ENCODE measurements at regions not wholly inside any gene's neighbourhood (a gene's known extent, or its start where the extent isn't known, plus 50 kb on each side); places are given as distances from the start of the nearest gene placed in this dataset.
"Not testable (repeated sequence)": the region's sequence is repeated elsewhere in the genome, so short reads cannot be mapped to it uniquely, and the experiment has no call there.

DNA sequence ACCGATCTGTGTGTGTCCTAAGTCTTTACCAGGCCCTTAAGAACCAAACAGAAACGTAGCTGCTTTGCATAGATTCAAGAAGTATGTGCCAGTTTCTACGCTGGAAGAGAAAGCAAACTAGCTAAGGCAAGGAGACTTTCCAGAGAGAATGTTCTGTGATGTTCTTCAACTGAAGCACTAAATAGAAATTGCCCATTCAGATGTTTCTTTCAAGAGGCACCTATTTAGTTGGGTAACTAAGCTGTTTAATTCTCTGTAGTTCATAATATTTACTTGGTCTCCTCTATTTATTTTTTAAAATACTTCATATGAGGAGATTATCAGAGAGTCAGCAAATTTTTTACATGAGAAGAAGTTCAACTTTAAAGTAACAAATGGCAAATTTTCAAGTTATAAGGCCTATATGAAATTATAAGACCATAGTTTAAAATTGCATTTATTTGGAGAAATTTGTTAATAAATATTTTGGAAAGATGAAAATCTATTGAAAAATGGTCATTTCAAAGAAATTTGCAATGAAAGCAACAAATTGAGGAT, 279.0 kb downstream of the NEBL start:
- no peak overlapping the region for H3K27ac ChIP-seq
- DNase-seq (ENCODE audit: low read depth, low spot score) = no peak

DNA sequence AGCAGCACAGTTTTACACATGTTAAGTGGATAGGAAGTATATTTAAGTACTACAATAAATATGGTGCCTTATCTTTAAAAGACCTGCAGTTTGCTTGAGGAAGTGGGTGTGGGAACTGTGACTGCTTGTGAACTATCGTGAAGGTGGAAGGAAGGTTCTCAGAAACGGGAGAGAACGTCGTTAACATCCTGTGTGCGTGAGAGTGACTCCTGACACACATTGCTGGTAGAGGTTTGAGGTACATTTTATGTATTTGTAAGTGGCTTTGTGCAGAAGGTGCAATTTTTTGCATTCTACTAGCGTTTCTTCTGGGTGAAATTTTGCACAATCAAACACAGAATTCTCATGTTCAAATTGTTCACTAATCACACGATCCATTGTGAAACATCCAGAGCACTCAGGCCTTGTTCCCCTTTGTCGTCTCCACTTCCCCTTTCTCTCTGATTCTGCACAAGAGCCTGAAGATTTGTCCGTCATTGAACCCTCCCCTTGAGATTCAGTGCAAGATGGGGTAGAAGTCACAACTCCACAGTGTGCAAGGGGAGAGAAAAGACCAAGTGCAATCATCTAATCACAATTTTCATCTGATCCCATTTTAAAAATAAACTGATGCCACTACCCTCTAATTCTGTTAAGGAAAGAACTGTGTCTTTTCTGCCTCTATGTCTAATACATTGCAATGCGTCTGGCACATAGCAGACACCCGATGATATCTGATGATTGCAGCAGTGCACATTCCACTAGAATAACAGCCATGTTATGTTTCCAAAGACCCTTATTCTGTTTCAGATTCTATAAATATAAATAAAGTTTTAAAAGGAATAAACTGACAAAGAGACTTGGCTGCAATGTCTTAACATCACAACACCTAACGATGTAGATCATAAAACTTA, 279.9 kb downstream of the NEBL start:
- H3K27ac ChIP-seq = no peak overlapping the region
- no peak for DNase-seq (ENCODE audit: low read depth, low spot score)

DNA sequence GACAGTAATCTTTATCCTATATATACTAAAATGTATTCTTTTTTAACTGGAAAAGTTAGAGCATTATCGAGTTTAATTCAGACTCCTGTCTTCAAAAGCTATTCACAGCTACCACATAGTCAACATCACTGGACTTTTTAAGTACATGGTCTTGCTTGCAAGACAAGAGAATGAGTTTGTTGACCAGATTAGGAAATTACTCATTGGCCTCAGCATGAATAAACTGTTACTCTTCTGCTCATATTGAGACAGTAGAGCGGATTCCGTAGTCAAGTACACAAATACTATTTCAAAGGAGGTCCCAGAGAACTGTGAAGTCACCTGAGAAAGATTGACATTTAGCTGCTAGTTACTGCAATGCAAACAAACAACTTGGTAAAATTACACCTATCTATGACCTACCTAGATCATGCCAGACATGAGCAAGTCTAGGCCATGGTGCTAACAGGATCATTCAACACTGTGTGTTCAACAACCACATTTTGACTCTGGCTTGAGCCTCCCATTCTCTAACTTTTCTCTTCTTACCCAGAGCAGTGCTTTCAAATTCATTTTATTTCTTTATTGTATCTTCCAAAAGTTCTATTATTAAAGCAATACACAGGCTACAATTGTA, 280.9 kb downstream of the NEBL start:
- H3K27ac ChIP-seq = no peak overlapping the region

DNA sequence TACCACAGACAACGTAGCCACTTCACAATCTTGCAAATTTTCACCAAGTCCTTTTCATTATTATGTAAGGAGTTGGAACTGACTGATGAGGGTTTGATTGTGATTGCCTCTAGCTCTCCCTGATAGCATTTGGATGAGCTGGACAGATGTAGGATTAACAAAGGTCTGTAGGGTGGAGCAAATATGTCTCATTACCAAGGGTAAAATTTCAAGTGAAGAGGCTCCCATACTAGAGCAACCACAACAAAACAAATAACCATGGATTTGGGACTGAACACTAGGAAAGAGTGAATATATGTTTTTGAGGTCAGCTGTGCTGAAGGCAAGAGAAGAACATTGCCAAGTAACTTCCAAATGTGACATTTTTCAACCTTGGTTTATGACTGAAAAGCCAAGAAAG, 281.7 kb downstream of the NEBL start:
- H3K27ac ChIP-seq = no peak overlapping the region
- DNase-seq (ENCODE audit: low read depth, low spot score) = no peak

More for the DNA sequence above, 280.9 kb downstream of the NEBL start:
- no peak for DNase-seq (ENCODE audit: low read depth, low spot score)

DNA sequence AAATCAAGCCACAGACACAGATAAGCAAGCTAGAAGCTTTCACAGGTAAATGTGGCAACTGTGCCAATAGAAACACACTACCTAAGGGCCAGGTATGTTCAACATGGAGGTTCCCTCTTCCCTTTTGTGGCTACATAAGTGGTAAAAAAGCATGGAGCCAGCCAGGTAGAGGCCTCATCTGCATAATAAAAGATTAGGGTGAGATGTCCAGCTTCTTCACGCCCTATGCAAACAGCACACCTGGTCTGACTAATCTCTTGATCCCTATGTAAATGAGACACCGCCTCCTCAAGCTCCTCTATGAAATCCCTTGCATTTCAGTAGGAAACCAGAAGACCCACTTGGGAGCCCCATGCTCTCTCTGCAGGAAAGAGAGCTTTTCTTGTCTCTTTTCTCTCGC, 282.2 kb downstream of the NEBL start:
- H3K27ac ChIP-seq = no peak overlapping the region
- DNase-seq (ENCODE audit: low read depth, low spot score) = no peak

DNA sequence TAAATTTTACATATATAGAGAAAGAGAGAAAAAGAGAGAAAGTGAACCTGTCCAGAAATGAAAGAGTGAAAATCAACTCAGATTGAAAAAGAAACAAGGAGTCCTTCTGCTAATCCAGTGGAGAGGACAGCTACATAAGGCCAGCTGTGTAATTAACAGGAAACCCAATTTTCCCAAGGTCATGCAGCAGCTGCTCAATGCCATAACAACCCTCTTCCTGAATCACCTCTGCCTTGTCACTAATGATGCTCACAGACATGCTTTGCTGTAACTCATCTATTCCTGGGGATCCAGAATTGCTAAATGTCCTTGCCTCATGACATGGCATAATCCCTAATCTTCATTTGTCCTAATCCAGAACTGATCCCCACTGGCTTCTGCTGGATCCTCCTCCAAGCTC, 288.6 kb downstream of the NEBL start:
- DNase-seq (ENCODE audit: low read depth, low spot score) = no peak
- H3K27ac ChIP-seq = no peak overlapping the region

DNA sequence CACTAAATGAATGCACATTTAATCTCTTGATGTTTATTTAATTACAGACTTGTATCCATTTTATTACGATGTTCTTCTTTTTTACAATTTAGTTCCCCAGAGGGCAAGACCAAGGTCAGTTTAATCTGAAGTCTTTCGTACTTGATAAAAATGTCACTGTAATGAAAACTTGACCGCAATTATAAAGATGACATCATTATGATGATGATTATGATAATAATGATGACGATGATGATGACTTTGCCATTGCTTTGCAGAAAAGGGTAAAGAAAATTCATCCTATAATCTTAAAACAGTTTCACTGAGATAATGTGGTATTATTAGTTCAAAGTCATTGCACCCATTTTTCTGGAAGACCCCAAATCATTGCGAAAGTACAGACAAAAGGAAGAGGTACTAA, 290.1 kb downstream of the NEBL start:
- H3K27ac ChIP-seq = no peak overlapping the region
- DNase-seq (ENCODE audit: low read depth, low spot score) = no peak

DNA sequence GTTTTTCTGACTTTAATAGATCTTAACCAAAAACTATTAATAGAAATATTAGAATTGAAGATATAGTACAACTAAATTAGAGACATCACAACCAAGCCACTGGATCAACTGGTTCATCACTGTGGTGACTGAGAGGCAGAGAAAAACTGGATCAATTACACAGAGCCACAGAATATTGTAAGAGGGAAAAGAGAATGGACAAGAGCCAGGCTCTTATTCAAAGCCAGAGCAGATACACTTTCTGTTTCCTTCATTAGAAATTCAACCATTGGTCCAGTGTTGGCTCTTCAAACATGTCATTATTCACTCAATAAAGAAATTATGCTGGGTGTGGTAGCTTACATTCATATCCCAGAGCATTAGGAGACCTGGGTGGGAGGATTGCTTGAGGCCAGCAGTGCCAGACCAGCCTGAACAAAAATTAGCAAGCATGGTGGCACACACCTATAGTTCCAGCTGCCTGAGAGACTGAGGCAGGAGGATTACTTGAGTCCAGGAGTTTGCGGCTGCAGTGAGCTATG, 295.1 kb downstream of the NEBL start:
- no peak for DNase-seq (ENCODE audit: low read depth, low spot score)
- H3K27ac ChIP-seq = no peak overlapping the region

DNA sequence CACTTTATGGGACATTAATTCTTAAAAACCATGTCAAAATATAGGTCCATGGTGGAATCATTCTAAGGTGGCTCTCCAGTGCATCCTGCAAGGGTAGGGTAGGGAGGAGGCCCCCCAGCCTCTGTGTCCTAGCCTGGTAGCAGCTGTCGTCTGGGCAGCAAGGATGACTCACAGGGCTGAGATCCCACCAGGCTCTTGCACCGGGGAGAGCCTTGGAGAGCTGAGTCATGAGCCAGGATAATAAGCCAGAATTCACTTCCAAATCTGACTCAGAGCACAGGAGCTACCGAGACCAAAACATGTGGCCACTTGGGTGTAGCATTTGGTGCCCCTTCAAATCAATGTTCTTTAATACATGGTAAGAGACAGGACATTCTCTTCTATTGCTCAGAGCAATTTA, 298.5 kb downstream of the NEBL start:
- no peak overlapping the region for H3K27ac ChIP-seq
- peak; percentile 37 for DNase-seq (ENCODE audit: low read depth, low spot score)

DNA sequence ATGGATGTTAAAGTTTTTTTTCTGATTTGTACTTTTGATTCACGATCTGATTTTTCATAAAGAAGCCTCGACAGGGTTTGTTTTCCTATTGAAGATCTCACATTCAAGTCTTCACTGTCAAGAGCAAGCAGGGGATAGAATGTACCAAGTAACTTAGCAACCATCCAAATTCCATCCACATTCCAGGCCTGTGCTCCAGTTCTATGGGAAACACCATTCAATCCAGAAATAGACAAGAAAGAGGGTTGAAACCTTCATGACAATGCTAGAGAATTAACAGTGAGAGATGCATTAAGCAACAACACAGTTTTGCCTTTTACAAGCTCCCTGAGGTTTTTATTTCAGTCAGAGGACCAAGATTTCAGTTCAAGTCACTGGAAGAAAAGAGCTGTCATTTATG, 300.2 kb downstream of the NEBL start:
- no peak for DNase-seq (ENCODE audit: low read depth, low spot score)
- H3K27ac ChIP-seq = no peak overlapping the region

DNA sequence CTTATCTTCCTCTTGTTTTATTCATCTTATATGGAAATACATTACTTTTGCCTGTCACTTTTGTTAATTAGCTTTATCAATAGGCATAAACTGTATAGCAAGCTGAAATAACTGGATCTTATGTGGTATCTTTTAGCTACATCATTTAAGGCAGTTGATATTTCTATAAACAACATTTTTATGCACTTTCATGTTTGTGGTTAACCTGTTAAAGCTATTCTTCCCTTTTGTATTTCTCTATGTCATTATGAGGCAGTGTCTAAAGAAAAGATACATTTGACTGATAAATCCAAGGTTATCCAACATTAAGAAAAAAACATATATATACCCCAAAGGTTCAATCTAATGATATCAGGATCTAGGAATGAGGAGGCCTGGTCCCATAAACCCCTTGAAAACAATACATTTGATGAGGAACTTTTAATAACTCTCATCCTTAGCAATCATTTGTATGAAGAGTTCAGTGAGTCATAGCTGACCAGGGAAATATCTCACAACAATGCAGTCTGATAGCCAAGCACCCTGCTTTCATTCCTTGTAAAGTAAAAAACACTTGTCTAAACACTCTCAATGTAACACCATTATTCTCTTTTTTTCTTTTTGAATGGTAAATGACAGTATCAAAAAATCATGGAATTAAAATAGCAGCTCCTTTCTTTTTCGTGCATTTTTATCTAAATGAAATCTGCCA, 300.9 kb downstream of the NEBL start:
- no peak for DNase-seq (ENCODE audit: low read depth, low spot score)
- H3K27ac ChIP-seq = no peak overlapping the region

DNA sequence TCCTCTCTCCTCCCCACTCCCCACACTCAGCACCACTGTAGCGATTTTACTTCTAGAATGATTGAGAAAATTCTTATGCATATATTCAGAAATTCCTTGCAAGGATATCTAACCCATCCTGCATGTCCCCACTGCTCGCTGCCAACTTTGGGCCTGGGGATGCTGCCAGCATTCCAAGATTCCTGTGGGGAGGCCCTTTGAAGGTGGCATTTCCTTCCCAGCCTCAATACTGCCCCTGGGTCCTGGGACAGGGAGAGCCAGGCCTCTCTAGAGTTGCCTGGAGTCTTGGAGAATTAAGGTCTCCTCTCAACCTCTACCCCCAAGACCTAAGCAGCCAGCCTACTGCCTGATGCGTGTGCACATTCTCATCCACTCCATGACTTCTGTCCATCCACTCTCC, 303.5 kb downstream of the NEBL start:
- no peak for DNase-seq (ENCODE audit: low read depth, low spot score)
- H3K27ac ChIP-seq = no peak overlapping the region

DNA sequence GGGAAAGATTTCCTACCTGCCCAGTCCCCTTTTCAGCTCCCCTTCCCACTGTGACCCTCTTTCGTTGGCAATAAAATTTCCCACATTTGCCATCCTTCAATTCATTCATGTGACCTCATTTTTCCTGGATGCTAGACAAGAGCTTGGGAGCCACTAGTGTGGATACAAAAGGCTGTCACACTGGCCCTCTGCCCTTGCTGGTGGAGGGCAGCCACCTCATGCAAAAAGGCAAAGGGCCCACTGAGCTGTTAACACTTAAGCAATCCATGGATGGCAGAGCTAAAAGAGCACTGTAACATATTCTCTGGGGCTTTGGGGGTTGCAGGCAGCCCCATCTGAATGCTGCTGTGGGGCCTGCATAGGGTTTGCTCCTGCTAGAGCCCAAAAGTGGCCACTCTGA, 315.1 kb downstream of the NEBL start:
- no peak for DNase-seq (ENCODE audit: low read depth, low spot score)
- H3K27ac ChIP-seq = no peak overlapping the region

DNA sequence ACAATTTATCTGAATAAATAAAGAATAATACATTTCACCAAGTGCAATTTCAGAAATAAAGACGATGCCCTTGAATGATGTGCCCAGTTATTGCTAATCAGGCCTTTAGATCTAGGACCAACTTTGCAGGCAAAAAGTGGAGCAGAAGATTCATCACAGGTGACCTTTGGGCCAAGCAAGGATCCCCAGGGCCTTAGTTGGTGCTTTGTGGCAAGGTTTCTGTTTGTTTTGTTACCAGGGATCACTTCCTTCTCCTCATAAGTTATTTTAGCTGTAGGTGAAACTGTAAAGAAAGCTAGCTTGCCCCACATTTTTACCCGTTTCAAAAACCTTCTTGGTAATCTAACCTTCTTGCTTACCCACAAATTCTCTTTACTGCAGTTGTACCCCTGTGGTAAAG, 323.2 kb downstream of the NEBL start:
- no peak overlapping the region for H3K27ac ChIP-seq
- no peak for DNase-seq (ENCODE audit: low read depth, low spot score)

DNA sequence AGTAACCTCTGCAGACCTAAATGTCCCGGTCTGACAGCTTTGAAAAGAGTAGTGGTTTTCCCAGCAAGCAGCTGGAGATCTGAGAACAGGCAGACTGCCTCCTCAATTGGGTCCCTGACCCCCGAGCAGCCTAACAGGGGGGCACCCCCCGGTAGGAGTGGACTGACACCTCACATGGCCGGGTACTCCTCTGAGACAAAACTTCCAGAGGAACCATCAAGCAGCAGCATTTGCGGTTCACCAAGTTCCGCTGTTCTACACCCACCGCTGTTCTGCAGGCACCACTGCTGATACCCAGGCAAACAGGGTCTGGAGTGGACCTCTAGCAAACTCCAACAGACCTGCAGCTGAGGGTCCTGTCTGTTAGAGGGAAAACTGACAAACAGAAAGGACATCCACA, 341.1 kb downstream of the NEBL start:
- H3K27ac ChIP-seq; DNase-seq (ENCODE audit: low read depth, low spot score): not testable (repeated sequence)

DNA sequence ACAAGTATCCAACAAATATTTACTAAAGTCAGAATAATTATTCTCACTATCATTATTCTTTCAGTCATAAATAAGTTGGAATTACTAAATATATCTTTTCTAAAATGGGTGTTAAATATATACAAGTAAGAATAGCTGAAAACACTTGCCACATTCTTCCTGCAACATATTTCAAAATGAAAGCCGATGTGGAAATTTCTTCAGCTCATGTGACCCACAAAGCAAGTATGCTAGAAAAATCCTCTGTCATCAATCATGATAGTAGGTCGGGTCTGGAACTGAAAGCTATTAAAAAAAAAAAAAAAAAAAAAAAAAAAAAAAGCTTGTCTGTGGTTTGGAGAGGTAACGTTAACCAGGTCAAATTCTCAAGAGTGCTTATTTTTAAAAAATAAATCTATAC, 344.7 kb downstream of the NEBL start:
- no peak overlapping the region for H3K27ac ChIP-seq
- DNase-seq (ENCODE audit: low read depth, low spot score) = no peak

DNA sequence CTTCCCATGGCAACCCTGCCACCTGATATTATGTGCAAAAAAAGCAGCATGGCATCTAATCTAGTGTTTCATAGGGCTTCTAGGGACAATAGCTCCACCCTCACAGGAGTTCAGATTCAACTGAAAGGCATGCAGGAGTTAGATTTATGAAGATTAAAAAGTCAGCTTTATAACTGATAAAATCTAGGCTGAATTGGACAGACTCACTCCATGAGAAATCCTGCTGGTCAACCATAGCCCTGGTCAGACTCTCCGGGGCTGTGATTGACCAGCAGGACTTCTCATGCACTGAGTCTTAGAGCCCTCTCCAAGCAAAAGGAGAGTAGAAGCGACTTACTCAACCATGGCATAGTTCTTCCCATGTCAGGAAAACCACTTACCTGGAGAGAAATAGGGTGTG, 345.4 kb downstream of the NEBL start:
- DNase-seq (ENCODE audit: low read depth, low spot score) = no peak

DNA sequence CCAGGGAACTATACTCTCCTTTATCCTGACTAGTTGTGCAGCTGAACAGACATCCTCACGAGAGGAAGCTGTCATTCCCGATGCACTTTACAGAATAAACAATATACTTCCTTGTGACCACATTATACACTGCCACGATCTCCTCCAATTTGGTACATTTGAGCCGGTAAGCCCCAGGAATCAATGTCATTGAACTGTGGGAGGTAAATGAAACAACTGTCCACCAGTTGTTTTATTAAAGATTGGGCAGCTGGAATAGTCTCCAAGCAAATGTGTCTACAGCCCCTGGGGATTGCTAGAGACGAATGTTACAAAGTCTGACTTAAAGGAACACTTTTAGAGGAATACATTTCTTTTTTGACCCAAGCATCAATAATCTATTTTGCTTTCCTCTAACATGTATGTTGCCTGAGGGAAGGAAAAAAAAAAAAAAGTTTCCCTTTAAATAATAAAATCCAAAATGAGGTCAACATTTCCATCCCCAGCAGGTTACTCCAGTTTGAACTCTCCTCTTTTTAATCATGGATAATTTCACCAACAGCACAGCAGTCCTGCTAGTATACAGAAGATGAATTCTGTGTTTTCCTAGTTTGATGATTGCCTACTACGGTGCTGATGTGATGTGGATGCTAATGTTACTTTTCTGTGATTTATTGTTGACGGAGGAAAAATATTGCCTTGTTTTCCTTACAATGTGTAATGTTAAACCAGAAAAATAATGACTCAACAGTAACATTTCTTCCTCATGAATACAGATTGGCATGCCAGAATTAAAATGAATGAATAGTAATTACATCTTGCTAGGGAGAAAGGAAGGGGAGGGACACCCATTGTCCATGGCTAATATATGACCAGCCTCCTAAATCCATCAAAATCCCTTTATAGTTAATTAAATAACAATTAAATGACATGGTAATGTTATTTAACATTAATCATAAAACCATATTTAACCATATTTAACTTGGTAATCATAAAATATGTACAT, 360.9 kb downstream of the NEBL start:
- no peak overlapping the region for H3K27ac ChIP-seq
- DNase-seq (ENCODE audit: low read depth, low spot score) = no peak

More for the DNA sequence above, 345.4 kb downstream of the NEBL start:
- no peak overlapping the region for H3K27ac ChIP-seq

DNA sequence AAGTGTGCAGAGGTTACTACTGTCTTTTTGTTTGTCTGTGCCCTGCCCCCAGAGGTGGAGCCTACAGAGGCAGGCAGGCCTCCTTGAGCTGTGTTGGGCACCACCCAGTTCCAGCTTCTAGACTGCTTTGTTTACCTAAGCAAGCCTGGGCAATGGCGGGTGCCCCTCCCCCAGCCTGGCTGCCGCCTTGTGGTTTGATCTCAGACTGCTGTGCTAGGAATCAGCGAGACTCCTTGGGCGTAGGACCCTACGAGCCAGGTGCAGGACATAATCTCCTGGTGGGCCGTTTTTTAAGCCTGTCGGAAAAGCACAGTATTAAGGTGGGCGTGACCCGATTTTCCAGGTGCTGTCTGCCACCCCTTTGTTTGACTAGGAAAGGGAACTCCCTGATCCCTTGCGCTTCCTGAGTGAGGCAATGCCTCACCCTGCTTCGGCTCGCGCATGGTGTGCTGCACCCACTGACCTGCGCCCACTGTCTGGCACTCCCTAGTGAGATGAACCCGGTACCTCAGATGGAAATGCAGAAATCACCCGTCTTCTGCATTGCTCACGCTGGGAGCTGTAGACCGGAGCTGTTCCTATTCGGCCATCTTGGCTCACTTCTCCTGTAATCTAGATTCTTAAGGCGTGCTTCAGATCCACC, 365.7 kb downstream of the NEBL start:
- H3K27ac ChIP-seq; DNase-seq (ENCODE audit: low read depth, low spot score): not testable (repeated sequence)

Data from epithelial cell of prostate (primary cell).